ENCODE measurements at regions not wholly inside any gene's neighbourhood (a gene's known extent, or its start where the extent isn't known, plus 50 kb on each side); places are given as distances from the start of the nearest gene placed in this dataset.
"Not testable (repeated sequence)": the region's sequence is repeated elsewhere in the genome, so short reads cannot be mapped to it uniquely, and the experiment has no call there.

DNA sequence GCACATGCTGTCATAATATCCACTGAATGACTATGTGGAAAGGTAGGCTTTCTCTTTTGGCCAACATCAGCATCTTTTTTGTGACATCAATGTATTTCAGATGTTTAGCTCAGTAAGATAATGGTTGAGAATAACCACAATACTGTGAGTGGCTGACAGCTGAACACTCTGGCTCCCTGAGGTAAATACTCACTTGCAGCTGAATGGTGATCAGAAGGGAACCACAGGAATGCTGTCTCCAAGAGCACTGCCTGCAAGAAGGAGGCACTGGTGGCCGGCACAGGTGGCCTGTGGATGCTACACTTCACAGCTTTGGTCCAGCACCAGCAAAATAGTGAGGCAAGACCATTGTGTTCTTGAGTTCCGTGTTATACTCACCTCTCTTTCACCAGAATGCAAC is 118.7 kb upstream of the PPM1J start:
- no peaks in the 10 kb centered on the region for H3K79me2 ChIP-seq (ENCODE audit: control insufficient read depth, insufficient read depth, low read length)
- H2AFZ ChIP-seq (ENCODE audit: low read length): no peak overlapping the region
- no peak overlapping the region for H3K27ac ChIP-seq (ENCODE audit: insufficient read depth, low read length)
- no peak overlapping the region for H3K9ac ChIP-seq (ENCODE audit: insufficient read depth, low read length)
- no peak overlapping the region for H3K4me2 ChIP-seq (ENCODE audit: extremely low read depth, insufficient read depth, low read length)
- TF ChIP-seq, protein P1, sequence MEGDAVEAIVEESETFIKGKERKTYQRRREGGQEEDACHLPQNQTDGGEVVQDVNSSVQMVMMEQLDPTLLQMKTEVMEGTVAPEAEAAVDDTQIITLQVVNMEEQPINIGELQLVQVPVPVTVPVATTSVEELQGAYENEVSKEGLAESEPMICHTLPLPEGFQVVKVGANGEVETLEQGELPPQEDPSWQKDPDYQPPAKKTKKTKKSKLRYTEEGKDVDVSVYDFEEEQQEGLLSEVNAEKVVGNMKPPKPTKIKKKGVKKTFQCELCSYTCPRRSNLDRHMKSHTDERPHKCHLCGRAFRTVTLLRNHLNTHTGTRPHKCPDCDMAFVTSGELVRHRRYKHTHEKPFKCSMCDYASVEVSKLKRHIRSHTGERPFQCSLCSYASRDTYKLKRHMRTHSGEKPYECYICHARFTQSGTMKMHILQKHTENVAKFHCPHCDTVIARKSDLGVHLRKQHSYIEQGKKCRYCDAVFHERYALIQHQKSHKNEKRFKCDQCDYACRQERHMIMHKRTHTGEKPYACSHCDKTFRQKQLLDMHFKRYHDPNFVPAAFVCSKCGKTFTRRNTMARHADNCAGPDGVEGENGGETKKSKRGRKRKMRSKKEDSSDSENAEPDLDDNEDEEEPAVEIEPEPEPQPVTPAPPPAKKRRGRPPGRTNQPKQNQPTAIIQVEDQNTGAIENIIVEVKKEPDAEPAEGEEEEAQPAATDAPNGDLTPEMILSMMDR (conservative IDR thresholded peaks at IDR 0.05 in 1 of 2, IDR thresholded peaks at IDR 0.05 in 1 of 2; ENCODE audit: low read depth in 1 of 2, low read length in 2 of 2): no peak
- TF ChIP-seq EZH2 (IDR thresholded peaks at IDR 0.05; ENCODE audit: low read length, missing control alignments): no peak
- H3K36me3 ChIP-seq (ENCODE audit: control insufficient read depth, insufficient read depth, low read length): no peaks in the 10 kb centered on the region
- H3K4me1 ChIP-seq (ENCODE audit: control insufficient read depth, extremely low read depth, insufficient read depth, low read length): no peaks in the 10 kb centered on the region
- DNase-seq (ENCODE audit: low read depth in 2 of 2): peak in 1 of 2 donors; percentile 55
- no peaks in the 10 kb centered on the region for H4K20me1 ChIP-seq (ENCODE audit: control insufficient read depth, extremely low read depth, insufficient read depth, low read length)
- no peaks in the 10 kb centered on the region for H3K27me3 ChIP-seq (ENCODE audit: control insufficient read depth, insufficient read depth, low read length)
- H3K4me3 ChIP-seq (replicated peaks in 1 of 4; ENCODE audit: control extremely low read depth in 1 of 4, insufficient read depth in 1 of 4, low read depth in 3 of 4, low read length in 4 of 4): no peak overlapping the region
- H3K9me3 ChIP-seq (ENCODE audit: control insufficient read depth, insufficient read depth, low read depth, low read length): no peaks in the 10 kb centered on the region

DNA sequence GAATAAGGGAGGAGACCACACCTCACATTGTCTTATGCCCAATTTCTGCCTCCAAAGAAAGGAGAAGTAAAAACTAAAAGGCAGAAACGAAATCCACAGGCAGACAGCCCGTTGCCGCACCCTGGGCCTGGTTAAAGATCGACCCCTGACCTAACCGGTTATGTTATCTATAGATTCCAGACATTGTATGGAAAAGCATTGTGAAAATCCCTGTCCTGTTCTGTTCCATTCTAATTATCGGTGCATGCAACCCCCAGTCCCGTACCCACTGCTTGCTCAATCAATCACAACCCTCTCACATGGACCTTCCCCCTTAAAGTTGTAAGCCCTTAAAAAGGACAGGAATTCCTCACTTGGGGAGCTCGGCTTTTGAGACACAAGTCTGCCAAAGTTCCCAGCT is 117.1 kb upstream of the PPM1J start:
- not testable (repeated sequence) for DNase-seq (ENCODE audit: low read depth in 2 of 2); H3K79me2 ChIP-seq (ENCODE audit: control insufficient read depth, insufficient read depth, low read length); H3K4me3 ChIP-seq (replicated peaks in 1 of 4; ENCODE audit: control extremely low read depth in 1 of 4, insufficient read depth in 1 of 4, low read depth in 3 of 4, low read length in 4 of 4); H3K4me1 ChIP-seq (ENCODE audit: control insufficient read depth, extremely low read depth, insufficient read depth, low read length); H3K27me3 ChIP-seq (ENCODE audit: control insufficient read depth, insufficient read depth, low read length); H2AFZ ChIP-seq (ENCODE audit: low read length); H3K27ac ChIP-seq (ENCODE audit: insufficient read depth, low read length); H3K9ac ChIP-seq (ENCODE audit: insufficient read depth, low read length); H3K9me3 ChIP-seq (ENCODE audit: control insufficient read depth, insufficient read depth, low read depth, low read length); H3K36me3 ChIP-seq (ENCODE audit: control insufficient read depth, insufficient read depth, low read length); H3K4me2 ChIP-seq (ENCODE audit: extremely low read depth, insufficient read depth, low read length); H4K20me1 ChIP-seq (ENCODE audit: control insufficient read depth, extremely low read depth, insufficient read depth, low read length)

DNA sequence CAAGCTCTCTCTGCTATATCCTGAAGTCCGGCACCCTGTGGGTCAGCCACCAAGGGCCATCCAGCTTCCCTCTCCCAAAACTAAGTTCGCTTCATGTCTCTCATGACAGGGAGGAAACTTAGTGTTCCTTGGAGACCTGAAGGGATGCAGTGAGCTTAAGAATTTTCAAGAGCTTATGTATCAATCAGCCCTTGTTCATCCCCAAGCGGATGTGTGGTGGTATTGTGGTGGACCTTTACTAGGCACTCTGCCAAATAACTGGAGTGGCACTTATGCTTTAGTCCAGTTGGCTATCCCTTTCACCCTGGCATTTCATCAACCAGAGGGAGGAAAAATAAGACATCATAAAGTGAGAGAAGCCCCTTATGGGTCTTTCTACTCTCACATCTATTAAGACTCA is 114.6 kb upstream of the PPM1J start:
- not testable (repeated sequence) for H3K36me3 ChIP-seq (ENCODE audit: control insufficient read depth, insufficient read depth, low read length); H3K4me3 ChIP-seq (replicated peaks in 1 of 4; ENCODE audit: control extremely low read depth in 1 of 4, insufficient read depth in 1 of 4, low read depth in 3 of 4, low read length in 4 of 4); H3K4me2 ChIP-seq (ENCODE audit: extremely low read depth, insufficient read depth, low read length); H3K27ac ChIP-seq (ENCODE audit: insufficient read depth, low read length); H2AFZ ChIP-seq (ENCODE audit: low read length); H4K20me1 ChIP-seq (ENCODE audit: control insufficient read depth, extremely low read depth, insufficient read depth, low read length); H3K9me3 ChIP-seq (ENCODE audit: control insufficient read depth, insufficient read depth, low read depth, low read length); H3K4me1 ChIP-seq (ENCODE audit: control insufficient read depth, extremely low read depth, insufficient read depth, low read length); H3K27me3 ChIP-seq (ENCODE audit: control insufficient read depth, insufficient read depth, low read length); DNase-seq (ENCODE audit: low read depth in 2 of 2); H3K79me2 ChIP-seq (ENCODE audit: control insufficient read depth, insufficient read depth, low read length); H3K9ac ChIP-seq (ENCODE audit: insufficient read depth, low read length)

DNA sequence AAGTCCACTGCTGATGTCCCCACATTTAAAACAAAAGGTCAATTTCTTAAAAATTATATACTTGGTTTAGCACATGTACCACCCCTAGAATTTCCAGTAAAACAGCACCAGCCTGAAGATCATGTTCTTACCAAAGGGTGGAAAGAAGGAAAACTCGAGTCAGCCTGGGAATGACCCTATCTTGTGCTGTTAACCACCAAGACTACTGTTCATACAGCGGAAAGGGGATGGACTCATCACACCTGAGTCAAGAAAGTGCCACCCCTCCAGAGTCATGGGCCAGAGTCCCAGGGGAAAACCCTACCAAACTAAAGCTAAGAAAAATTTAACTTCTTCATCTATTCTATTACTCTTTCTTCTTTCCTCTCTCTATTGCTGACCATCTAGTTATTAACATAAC is 113.6 kb upstream of the PPM1J start:
- H3K4me3 ChIP-seq (replicated peaks in 1 of 4; ENCODE audit: control extremely low read depth in 1 of 4, insufficient read depth in 1 of 4, low read depth in 3 of 4, low read length in 4 of 4): no peak overlapping the region
- H3K9me3 ChIP-seq (ENCODE audit: control insufficient read depth, insufficient read depth, low read depth, low read length): no peaks in the 10 kb centered on the region
- no peaks in the 10 kb centered on the region for H3K27me3 ChIP-seq (ENCODE audit: control insufficient read depth, insufficient read depth, low read length)
- H3K79me2 ChIP-seq (ENCODE audit: control insufficient read depth, insufficient read depth, low read length): no peaks in the 10 kb centered on the region
- no peak overlapping the region for H2AFZ ChIP-seq (ENCODE audit: low read length)
- no peaks in the 10 kb centered on the region for H3K36me3 ChIP-seq (ENCODE audit: control insufficient read depth, insufficient read depth, low read length)
- no peak overlapping the region for H3K4me2 ChIP-seq (ENCODE audit: extremely low read depth, insufficient read depth, low read length)
- no peak for DNase-seq (ENCODE audit: low read depth in 2 of 2)
- H3K9ac ChIP-seq (ENCODE audit: insufficient read depth, low read length): no peak overlapping the region
- TF ChIP-seq, protein P1 (conservative IDR thresholded peaks at IDR 0.05 in 1 of 2, IDR thresholded peaks at IDR 0.05 in 1 of 2; ENCODE audit: low read depth in 1 of 2, low read length in 2 of 2): no peak
- no peak for TF ChIP-seq EZH2 (IDR thresholded peaks at IDR 0.05; ENCODE audit: low read length, missing control alignments)
- H4K20me1 ChIP-seq (ENCODE audit: control insufficient read depth, extremely low read depth, insufficient read depth, low read length): no peaks in the 10 kb centered on the region
- H3K27ac ChIP-seq (ENCODE audit: insufficient read depth, low read length): no peak overlapping the region
- no peaks in the 10 kb centered on the region for H3K4me1 ChIP-seq (ENCODE audit: control insufficient read depth, extremely low read depth, insufficient read depth, low read length)

DNA sequence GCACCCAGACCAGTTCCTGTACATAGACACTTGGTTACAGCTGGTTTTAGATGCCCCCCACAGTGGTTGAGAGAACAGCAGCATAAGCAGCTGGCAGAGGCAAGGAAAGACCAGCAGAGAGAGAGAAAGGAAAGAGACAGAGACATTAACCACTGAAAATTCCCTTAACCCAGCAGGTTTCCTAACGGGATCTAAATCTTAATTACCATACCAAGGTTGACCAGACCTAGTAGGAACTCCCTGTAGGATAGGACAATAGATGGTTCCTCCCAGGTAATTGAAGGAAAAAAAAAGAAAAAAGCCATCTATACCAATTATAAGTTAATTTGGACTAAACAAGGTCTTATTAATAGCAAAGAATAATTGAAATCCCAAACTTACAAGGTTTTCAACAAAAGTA is 112.3 kb upstream of the PPM1J start:
- not testable (repeated sequence) for H3K9me3 ChIP-seq (ENCODE audit: control insufficient read depth, insufficient read depth, low read depth, low read length); H2AFZ ChIP-seq (ENCODE audit: low read length); H3K9ac ChIP-seq (ENCODE audit: insufficient read depth, low read length); H3K36me3 ChIP-seq (ENCODE audit: control insufficient read depth, insufficient read depth, low read length); H3K79me2 ChIP-seq (ENCODE audit: control insufficient read depth, insufficient read depth, low read length); H3K4me1 ChIP-seq (ENCODE audit: control insufficient read depth, extremely low read depth, insufficient read depth, low read length); H3K4me3 ChIP-seq (replicated peaks in 1 of 4; ENCODE audit: control extremely low read depth in 1 of 4, insufficient read depth in 1 of 4, low read depth in 3 of 4, low read length in 4 of 4); H4K20me1 ChIP-seq (ENCODE audit: control insufficient read depth, extremely low read depth, insufficient read depth, low read length); H3K4me2 ChIP-seq (ENCODE audit: extremely low read depth, insufficient read depth, low read length); DNase-seq (ENCODE audit: low read depth in 2 of 2); H3K27me3 ChIP-seq (ENCODE audit: control insufficient read depth, insufficient read depth, low read length); H3K27ac ChIP-seq (ENCODE audit: insufficient read depth, low read length)
